ENCODE measurements at regions not wholly inside any gene's neighbourhood (a gene's known extent, or its start where the extent isn't known, plus 50 kb on each side); places are given as distances from the start of the nearest gene placed in this dataset.
A peak's percentile ranks its signal among the peaks of the same experiment; 100 is the strongest.
"Not testable (repeated sequence)": the region's sequence is repeated elsewhere in the genome, so short reads cannot be mapped to it uniquely, and the experiment has no call there.

DNA sequence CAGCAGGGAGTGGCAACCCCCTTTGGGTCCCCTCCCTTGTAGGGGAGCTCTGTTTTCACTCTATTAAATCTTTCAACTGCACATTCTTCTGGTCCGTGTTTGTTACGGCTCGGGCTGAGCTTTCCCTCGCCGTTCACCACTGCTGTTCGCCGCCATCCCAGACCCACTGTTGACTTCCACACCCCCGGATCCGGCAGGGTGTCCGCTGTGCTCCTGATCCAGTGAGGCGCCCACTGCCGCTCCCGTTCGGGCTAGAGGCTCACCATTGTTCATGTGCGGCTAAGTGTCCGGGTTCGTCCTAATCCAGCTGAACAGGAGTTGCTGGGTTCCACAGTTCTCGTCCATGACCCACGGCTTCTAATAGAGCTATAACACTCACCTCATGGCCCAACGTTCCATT, 408.1 kb downstream of the KCNJ2 start:
- no peak for DNase-seq

DNA sequence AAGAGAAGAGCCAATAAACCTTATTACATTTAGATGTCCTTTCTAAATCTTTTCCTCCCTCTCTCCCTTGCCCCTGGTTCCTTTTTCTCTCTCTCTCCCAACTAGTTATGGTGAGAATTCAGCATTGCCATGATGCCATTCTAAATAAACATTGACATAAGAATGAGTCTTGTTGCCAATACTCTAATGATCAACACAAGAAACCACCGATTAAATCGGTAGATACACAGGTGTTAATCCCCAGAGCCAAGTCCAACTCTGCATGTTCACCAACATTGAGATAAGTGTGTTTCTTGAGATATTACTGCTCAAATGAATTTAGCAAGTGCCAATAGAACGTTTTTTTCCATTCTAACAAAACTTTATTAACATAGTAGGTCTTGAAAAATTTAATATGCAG, 412.1 kb downstream of the KCNJ2 start:
- no peak for DNase-seq

DNA sequence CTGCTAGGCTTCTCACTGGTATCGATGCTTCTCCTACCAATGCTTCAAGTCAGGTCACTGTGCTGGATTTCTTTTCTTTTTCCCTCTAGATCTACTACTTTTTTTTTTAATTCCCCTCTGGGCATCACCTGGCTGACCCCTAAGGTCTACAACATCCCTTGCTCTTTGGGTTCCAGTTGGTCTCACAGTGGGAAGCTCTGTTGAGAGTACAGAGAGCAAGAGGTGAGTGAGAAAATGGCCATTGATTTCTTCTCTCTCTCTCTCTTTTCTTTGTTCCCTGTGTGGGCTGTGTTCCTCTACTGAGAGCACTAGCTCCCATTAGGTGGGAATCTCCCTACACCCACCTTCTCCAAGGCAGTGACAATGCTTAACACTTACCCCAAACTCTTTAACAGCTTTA, 413.4 kb downstream of the KCNJ2 start:
- DNase-seq, result no peak

DNA sequence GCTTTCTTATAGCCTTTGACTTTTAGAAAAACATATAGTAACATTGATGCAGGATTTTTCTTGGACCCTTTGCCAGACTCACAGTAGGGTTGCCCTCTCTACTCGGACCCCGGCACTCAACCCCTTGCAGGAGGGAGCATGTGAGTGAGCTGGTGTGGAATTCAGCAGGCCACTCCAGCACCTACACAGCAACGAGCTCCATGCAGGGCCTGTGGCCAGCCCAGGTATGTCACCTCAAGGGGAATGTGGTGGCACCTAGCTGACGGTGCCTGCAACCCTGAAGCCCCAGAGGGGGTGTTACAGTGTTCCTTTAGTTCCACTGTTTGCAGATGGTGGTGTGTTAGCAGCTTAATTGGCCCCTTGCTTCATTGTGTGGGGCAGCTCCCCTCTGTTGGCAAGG, 414.9 kb downstream of the KCNJ2 start:
- DNase-seq, result no peak

DNA sequence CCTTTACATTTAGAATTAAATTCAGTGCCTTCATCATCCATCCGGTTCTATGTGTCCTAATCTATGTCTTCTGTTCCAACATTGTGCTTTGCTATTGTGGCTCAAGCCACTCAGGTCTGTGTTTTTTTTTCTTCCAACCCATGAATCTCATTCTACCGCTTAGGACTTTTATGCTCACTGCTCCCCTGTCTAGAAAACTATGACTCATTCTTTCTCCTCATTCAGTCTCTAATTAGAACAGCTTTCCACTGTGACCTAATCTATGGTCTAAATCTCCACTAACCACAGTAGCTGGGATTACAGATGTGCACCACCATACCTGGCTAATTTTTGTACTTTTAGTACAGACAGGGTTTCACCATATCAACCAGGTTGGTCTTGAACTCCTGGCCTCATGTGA, 418.7 kb downstream of the KCNJ2 start:
- DNase-seq, result no peak

DNA sequence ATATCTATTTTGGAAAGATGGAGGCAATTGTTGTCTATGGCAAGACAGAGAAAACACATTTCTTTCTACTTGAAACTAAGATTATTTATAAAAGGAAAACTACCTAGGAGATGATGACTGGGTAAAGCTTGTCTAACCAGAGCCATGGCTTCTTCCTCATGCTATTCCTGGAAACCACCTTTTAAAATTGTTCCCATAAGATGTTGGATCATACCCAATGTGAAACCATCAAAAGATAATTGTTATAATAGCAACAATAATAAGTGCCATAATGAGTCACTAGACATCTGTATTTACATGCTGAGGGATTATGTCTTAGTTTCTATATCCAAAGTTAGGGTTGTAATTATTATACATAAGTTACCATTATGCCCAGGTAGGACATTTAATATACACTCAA, 428.4 kb downstream of the KCNJ2 start:
- DNase-seq, result no peak

DNA sequence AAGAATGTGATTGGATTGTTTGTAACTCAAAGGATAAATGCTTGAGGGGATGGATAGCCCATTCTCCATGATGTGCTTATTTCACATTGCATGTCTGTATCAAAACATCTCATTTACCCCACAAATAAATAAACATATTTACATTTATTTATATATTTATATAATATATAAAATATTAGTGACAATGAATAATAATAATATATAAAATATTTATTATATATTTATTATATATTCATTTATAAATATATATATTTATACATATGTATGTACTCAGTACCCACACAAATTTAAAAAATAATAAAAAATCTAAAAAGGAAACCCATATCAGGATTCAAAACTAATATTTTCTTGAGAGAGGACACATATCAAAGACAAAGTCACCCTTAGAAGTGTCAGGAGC, 429.9 kb downstream of the KCNJ2 start:
- DNase-seq, result no peak

DNA sequence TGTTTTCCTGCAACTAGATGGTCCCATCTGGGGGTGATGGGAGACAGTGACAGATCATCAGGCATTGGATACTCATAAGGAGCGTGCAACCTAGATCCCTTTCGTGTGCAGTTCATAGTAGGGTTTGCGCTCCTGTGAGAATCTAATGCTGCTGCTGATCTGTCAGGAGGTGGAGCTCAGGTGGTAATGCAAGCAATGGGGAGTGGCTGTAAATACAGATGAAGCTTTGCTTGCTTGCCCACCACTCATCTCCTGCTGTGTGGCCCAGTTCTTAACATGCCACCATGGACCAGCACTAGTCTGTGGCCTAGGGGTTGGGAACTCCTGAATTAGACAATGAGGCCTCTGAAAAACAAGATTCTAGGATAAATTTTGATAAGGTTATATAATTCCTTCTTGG, 430.6 kb downstream of the KCNJ2 start:
- not testable (repeated sequence) for DNase-seq

DNA sequence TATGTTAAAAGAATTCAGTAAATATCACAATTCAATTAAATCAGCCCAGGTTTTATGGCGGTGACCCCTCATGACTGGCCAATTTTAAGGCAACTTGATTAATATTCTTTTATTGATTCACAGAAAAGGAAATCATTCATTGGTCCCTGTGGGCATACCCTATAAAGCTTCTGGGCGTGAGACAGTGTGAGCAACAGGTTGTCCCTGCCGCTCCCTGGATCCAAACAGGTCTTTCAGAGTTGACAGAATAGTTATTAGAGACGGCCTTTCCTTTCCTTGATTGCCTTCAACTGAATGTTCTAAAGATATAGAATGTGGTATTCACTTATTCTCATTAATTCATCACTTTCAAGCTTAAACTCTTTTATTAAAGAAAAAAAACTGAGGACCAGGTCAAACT, 433.9 kb downstream of the KCNJ2 start:
- DNase-seq, result no peak

DNA sequence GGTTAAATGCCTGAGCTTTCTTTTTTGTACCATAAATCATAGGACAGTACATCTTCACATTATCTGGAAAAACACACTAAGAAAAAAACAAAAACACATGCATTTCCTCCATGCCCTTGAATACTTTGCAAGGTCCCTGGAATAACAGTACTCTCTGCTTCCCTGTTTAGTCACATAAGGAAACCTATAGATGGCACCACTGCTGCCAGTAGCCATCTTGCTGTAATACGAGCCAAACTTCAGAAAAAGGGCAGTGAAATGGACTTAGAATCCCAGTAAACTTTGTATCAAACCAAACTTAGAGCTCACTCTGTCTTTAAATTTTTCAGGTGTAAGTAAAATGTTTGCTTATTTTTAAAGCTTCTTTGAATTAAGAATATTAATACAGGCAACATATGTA, 435.5 kb downstream of the KCNJ2 start:
- no peak for DNase-seq

DNA sequence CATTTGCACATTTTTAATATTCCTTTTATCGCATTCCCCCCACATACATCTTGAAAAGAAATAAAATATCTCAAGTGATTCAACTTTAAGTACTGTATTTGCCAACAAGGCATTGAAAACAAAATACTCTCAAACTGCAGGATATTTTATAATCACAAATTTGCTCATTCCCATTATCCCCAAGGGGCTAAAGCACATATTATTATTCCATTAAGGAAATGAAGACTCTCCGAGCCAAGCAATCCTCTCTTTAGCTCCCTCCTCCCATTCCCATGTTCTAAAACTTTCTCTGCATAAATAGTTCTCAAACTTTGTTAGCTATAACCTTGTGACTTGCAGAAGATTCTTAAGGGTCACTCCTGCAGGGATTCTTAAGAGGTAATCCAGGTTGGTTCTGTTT, 436.8 kb downstream of the KCNJ2 start:
- DNase-seq, result no peak

DNA sequence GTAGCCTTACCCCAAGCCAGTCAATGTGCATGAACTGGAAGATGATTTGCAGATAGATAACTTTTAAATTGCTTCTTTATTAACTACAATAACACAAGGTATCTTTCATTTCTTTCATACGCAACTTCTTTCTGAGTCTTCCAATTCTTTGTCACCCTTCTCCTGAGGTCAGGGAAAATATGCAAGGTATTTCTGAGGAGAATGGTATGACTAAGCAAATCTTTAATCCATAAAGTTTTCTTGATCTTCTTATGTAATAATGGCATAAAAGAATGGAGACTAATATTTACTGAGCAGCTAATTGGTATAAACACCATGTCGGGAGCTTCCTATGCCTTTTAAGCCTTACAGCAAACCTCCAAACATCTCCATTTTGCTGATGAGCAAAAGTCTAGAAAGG, 438.9 kb downstream of the KCNJ2 start:
- DNase-seq, result no peak

DNA sequence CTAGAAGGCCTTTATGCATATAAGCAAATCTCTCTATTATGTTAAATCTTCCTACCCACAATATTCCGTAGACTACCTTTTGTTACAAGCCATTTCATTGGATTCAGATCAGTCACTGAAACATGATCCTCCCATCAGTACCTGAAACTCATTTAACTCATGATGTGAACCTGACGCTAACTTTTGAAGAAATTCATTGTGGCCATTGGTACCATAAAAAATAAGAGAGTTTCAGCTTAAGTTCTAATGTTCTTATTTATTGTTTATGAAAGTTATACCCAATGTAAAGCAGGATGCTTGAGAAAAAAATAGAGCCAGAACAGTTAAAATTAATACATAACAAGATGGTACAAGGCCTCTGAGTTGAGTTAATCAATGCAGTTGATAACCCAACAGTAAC, 439.6 kb downstream of the KCNJ2 start:
- DNase-seq, result no peak

DNA sequence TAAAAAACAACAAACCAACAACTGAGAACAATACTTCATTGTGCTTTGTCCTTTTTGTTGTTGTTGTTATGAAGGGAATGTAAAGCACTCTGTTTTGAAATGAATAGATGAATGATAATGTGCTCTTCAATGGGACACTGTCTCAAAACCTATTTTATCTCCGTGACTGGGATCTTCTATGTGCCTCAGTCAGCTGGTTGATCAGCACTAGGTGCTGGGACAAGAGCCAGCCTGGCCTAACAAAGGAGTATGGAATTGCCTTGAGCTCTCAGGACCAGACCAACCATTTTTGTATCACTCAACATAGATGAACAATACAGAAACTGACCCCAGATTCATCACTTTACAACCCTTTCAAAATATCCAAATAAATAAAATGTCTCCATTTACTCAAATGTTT, 440.2 kb downstream of the KCNJ2 start:
- no peak for DNase-seq

DNA sequence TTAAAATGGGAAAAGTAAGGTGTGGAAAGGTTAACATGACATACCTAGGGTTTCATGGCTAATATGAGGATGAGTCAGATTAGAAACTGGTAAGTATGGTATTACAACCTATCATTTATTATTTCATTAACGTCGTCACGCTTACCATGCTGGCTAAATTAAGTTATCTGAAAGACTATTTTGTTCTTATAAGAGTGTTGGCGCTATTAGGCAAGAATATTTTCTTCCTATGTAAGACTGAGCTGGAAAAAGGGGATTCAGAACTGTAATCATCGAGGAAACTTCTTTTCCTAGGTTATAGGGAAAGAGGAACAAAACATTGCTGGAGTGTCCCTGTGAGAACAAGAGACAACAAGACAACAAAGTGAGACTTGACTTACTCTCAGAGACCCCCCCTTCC, 440.8 kb downstream of the KCNJ2 start:
- no peak for DNase-seq

DNA sequence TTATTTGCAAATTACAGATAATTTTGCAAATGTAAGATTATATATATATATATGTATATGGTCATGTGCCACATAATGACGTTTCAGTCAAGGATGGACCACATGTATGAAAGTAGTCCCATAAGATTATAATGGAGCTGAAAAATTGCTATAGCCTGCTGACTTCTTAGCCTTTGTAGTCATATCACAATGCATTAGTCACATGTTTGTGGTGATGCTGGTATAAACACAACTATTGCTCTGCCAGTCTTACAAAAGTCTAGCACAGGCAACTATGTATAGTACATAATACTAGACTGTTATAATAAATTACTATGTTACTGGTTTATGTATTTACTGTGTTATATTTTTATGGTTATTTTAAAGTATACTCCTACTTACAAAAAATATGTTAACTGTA, 444.3 kb downstream of the KCNJ2 start:
- DNase-seq, result no peak

DNA sequence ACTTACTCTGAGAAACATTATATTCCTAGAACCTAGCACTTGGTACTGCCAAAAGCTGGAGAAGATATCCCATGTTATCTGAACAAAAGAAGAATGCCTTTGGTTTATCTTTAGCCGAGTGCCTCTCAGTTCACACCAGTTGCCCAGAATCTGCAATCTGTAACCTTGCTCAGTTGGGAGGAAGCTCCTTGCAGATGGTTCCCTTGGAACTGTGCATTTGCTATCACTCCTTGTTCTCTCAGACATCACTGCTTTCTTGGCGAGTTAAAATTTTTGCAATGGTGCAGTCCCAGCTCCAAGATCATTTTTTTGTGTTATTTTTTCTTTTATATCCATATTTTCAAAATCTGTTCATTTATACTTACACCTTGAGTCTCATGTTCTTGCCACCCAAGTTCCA, 446.5 kb downstream of the KCNJ2 start:
- no peak for DNase-seq

DNA sequence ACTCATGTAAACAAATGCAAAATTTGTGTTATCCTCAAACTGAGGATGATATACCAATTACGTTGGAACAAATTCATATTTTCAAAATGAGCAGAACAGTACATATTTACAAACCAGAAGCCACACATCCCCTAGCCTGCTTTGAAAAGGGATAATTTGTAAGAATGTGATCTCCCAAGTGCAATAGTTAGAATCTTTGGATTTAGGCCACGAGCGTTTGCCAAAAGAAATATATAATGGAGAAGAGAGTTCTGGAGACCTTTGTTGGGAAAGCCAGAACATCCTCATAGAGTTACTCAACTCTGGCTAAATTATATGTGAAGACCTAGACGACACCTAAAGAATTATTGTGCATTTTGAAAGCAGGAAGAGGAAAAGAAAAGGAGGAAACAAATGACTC, 449.3 kb downstream of the KCNJ2 start:
- DNase-seq, result no peak

DNA sequence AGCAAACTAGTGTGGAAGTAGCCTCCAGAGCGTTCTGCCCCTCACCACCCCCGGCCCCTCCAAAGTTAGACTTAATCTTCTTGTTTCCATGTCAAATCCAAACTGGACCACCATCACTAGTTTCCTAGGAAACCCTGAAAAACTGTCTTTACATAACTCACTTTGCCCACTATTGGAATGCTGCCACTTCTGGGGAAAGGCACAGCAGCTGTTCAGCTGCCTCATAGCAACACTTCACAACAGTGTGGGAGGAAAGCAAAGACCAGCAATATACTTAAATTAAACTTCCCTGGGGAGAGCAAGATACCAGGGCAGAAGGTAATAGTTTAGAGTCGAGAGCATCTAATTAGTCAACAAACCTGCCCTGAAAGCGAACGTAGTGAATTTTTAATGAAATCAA, 452.2 kb downstream of the KCNJ2 start:
- DNase-seq, result peak; percentile 28 to 41

DNA sequence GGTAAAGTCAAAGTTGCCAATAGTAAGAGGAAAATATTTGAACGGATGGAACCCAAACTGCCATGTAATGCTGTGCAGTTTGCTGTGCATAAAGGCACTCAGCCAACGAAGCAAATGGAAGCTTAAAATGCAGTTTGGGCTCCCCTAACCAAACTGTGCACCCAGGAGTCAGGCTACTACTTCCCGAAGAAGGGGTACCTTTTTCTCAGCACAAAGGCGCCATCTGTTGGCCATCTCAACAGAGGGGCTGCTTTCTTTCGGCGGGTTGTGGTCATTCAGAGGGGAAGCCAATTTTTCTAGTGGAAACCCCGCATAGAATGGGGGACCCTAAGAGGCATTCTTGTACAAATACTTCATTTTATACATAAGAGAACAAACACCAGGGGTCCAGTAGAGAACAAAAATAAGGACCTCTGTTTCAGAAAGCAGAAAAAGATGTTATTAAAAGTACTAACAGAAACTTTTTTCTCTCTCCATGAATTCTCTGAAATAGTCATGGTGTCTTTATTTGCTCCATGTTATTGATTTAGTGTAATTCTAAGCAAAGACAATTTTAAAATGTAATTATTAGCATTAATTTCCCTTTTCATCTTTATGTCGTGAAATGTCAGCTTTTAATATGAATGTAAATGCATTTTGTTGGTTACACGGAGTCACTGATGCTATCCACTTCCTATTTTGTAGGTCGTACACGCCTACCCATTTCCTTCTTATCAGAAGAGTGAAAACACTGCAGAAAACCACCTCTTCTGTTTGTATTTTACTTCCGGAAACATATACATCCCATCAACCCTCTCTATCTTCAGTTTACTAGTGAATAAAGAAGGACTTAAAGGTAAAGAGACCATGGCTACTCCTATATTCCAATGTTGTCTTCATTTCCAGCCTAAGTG, 453.3 kb downstream of the KCNJ2 start:
- peak; percentile 29 to 50 for DNase-seq

DNA sequence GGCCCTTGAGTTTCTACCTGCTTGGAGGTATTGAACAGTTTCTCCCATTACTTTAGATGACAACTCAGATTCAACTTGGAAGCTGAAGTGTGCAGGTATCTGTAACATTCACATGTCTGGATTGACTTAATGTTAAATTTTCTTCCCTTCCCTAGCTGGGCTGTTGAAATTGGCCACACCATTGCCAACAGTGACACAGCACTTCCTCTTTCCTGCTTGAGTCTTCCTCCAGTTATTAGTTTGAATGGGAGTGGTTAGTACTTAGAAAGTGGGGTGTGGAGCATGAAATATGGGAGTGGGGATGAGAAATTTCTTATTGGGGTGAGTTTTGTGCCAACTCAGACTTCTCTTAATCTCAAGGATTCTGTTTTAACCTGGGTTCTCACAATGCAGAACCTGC, 454.9 kb downstream of the KCNJ2 start:
- DNase-seq, result no peak

DNA sequence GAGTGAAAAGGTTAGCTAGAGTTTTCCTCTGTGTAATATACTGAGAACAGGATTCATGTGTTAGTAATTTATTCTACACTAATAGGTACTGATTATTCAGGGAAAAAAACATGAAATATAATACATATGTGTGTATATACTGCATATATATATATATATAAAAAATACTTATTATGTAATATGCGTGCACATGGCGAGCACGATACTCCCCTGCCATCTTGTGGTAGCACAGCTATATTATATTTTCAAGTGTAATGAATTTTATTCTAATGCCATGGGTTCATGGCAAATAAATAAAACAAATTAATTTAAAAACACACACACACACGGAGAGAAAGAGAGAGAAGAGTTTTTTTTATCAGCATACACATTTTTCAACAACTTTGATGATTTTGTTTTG, 460.6 kb downstream of the KCNJ2 start:
- DNase-seq, result no peak

DNA sequence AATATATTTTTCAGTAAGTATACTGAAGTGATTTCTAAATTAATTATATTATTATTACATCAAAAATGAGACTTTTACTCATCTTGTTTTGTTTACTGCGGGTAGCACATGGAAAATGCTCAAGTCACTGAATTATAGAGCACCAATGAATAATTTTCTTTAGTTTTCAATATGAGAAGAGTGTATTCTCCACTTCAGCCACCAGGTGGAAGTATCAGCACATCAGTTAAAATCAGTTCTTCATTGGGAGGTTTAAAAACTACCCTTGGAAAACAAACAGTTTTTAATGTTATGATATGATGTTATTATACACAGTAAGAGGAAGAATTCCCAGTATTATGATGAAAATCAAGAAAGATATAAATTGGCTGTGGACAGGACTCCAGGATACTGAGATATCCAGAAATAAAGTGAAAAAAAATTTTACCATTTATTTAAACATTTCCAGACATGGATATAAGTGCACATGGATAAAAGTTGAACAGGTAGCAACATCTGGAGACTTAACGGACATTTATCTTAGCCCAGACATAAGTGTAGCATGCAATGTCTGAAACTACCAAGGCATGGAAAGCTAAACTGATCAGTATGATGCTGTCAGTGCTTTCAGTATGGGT, 467.3 kb downstream of the KCNJ2 start:
- DNase-seq, result peak; percentile 27 to 42

DNA sequence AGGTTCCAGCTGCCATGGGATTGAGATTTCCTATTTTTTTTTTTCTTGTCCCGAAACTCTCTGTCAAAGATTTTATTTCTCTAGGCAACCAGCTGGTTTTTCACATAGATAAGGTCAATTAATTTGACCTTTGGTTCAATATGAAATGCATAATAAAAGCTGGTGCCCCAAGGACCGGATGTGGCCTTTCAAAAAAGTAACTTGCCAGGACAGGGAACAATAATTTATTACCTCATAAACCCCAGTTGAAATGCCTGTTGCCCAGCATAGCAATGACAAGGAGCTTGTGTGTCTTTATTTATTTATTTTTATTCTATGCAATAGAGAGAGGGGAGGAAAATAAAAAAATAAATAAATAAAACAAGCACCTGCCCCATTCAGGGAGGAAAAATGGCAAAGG, 472.7 kb downstream of the KCNJ2 start:
- no peak for DNase-seq

Data from right lung (tissue), 2 donors.